CD4-positive, alpha-beta memory T cell (primary cell): ENCODE measurements at regions not wholly inside any gene's neighbourhood (a gene's known extent, or its start where the extent isn't known, plus 50 kb on each side); places are given as distances from the start of the nearest gene placed in this dataset.

Source experiments
- CTCF ChIA-PET: fragments of 350-600 bp; sonication (Branson Sonifier 250); formaldehyde crosslinking; loops from one replicate; lab custom pipeline; 2021; ENCODE audit warnings: inconsistent platforms; ENCODE audit not compliant: partially characterized antibody; lab: Charles Lee
- POLR2A ChIA-PET: fragments of 350-600 bp; sonication (Branson Sonifier 250); formaldehyde crosslinking; loops from one replicate; lab custom pipeline; 2021; ENCODE audit not compliant: partially characterized antibody; lab: Charles Lee
- DNase-seq, 5 donors: peaks; one replicate each; pipeline versions ENCODE4 v3.0.0 to v3.0.0-alpha.2; 2020 to 2022; ENCODE audit warnings: mixed read lengths in 1 of 5
- H3K27ac ChIP-seq: one replicate; pipeline ENCODE4 v1.7.0; 2013; ENCODE audit warnings: low read depth, low read length
- H3K27me3 ChIP-seq: 2 replicates; pipeline ENCODE4 v1.7.0; 2013; ENCODE audit warnings: mild to moderate bottlenecking, low read length, moderate library complexity; ENCODE audit not compliant: insufficient read depth
- H3K36me3 ChIP-seq: 2 replicates; pipeline ENCODE4 v1.7.0; 2013; ENCODE audit warnings: mild to moderate bottlenecking, low read length, moderate library complexity; ENCODE audit not compliant: insufficient read depth
- H3K4me1 ChIP-seq: 2 replicates; pipeline ENCODE4 v1.7.0; 2013; ENCODE audit warnings: mild to moderate bottlenecking, low read length, moderate library complexity; ENCODE audit not compliant: insufficient read depth
- H3K4me3 ChIP-seq, 2 donors: one replicate each; pipeline ENCODE4 v1.7.0; 2013; ENCODE audit warnings: low read length in 2 of 2, mild to moderate bottlenecking in 1 of 2
- H3K9me3 ChIP-seq, 2 donors: one replicate each; pipeline ENCODE4 v1.7.0; 2013; ENCODE audit warnings: low read length in 2 of 2, control low read depth in 1 of 2; ENCODE audit not compliant: control insufficient read depth in 1 of 2
- H3K27ac Mint-ChIP-seq, 7 donors: one replicate each; pipeline ENCODE4 v1.8.0; 2020 to 2021; ENCODE audit warnings: mixed read lengths in 7 of 7, mild to moderate bottlenecking in 6 of 7, inconsistent platforms in 3 of 7, moderate library complexity in 3 of 7
- H3K27me3 Mint-ChIP-seq, 2 donors: one replicate each; pipeline ENCODE4 v1.8.0; 2020 to 2021; ENCODE audit warnings: mixed read lengths in 2 of 2
- H3K36me3 Mint-ChIP-seq, 2 donors: one replicate each; pipeline ENCODE4 v1.8.0; 2020 to 2021; ENCODE audit warnings: mixed read lengths in 2 of 2, inconsistent platforms in 1 of 2, mild to moderate bottlenecking in 1 of 2
- H3K4me1 Mint-ChIP-seq, 4 donors: one replicate each; pipeline ENCODE4 v1.8.0; 2020 to 2021; ENCODE audit warnings: mixed read lengths in 4 of 4, mild to moderate bottlenecking in 1 of 4
- H3K4me3 Mint-ChIP-seq, 8 donors: one replicate each; pipeline ENCODE4 v1.8.0; 2020 to 2021; ENCODE audit warnings: mixed read lengths in 8 of 8, mild to moderate bottlenecking in 7 of 8, moderate library complexity in 6 of 8, inconsistent platforms in 3 of 8
- H3K9me3 Mint-ChIP-seq, 8 donors: one replicate each; pipeline ENCODE4 v1.8.0; 2020 to 2021; ENCODE audit warnings: mixed read lengths in 8 of 8, mild to moderate bottlenecking in 5 of 8, inconsistent platforms in 3 of 8, moderate library complexity in 1 of 8
- intact Hi-C: fragments of 100-400 bp; cut with micrococcal nuclease; formaldehyde crosslinking; loops from one replicate; pipeline ENCODE4 v1.15.1; 2023

GRCh38 chr5:126354858-126355731, 68.1 kb upstream of the GRAMD2B start:
- no peak for DNase-seq
- Mint-ChIP-seq H3K4me3 (peak overlapping the region in 1 of 8 donors; percentile 7), H3K27ac (peak overlapping the region in 1 of 7 donors; percentile 19), H3K9me3 (no peaks in the 10 kb centered on the region), H3K27me3 (peaks cover 4 to 5% of the 10 kb centered on the region in 2 donors), H3K36me3 (no peaks in the 10 kb centered on the region), H3K4me1 (peaks cover 4 to 12% (median 5%) of the 10 kb centered on the region in 4 donors)
- ChIA-PET POLR2A (no interaction called here), CTCF (interaction anchor here (1.0 to 8.6 kb wide), 8 partner anchors 15 to 186 kb away, joined by 3 to 114 read pairs (median 46); no protein-coding TSS in a partner anchor)
- no peak overlapping the region for H3K27ac ChIP-seq
- no peak overlapping the region for H3K4me3 ChIP-seq
- H3K36me3 ChIP-seq = no peaks in the 10 kb centered on the region
- peaks cover 4% of the 10 kb centered on the region for H3K4me1 ChIP-seq
- H3K9me3 ChIP-seq = no peaks in the 10 kb centered on the region
- intact Hi-C loops = loop anchor here (1.0 to 2.0 kb wide), 5 partner anchors 16 to 246 kb away; partner anchors contain the start of gene GRAMD2B
- H3K27me3 ChIP-seq = no peaks in the 10 kb centered on the region

- Histone ChIP-seq H3K27me3 (no peaks in the 10 kb centered on the region), H3K9me3 (no peaks in the 10 kb centered on the region), H3K4me1 (peaks cover 4% of the 10 kb centered on the region), H3K4me3 (no peak overlapping the region), H3K27ac (no peak overlapping the region), H3K36me3 (no peaks in the 10 kb centered on the region)
- H3K4me3 Mint-ChIP-seq = no peak overlapping the region
- ChIA-PET POLR2A (no interaction called here), CTCF (interaction anchor here (0.9 to 8.6 kb wide), 7 partner anchors 13 to 183 kb away, joined by 3 to 70 read pairs (median 39); no protein-coding TSS in a partner anchor)
- H3K4me1 Mint-ChIP-seq = peaks cover 4 to 12% (median 5%) of the 10 kb centered on the region in 4 donors
- H3K27me3 Mint-ChIP-seq = peaks cover 4 to 5% of the 10 kb centered on the region in 2 donors
- H3K9me3 Mint-ChIP-seq = no peaks in the 10 kb centered on the region
- peak overlapping the region in 1 of 7 donors; percentile 11 for H3K27ac Mint-ChIP-seq
- no peak for DNase-seq
- intact Hi-C loops = loop anchor here (2.0 kb wide), 1 partner anchor 67 kb away; the partner anchor contains the start of gene GRAMD2B
- H3K36me3 Mint-ChIP-seq = no peaks in the 10 kb centered on the region
Measured at GRCh38 chr5:126355940-126356339, 67.3 kb upstream of the GRAMD2B start.

- H3K36me3 ChIP-seq = no peaks in the 10 kb centered on the region
- POLR2A ChIA-PET = no interaction called here
- H3K4me3 ChIP-seq = no peak overlapping the region
- no peak overlapping the region for H3K27ac ChIP-seq
- intact Hi-C loops = no loop called here
- CTCF ChIA-PET = interaction anchor here (1.2 to 8.6 kb wide), 6 partner anchors 9 to 181 kb away, joined by 3 to 69 read pairs (median 24); no protein-coding TSS in a partner anchor
- peaks cover 4 to 12% (median 5%) of the 10 kb centered on the region in 4 donors for H3K4me1 Mint-ChIP-seq
- no peaks in the 10 kb centered on the region for H3K36me3 Mint-ChIP-seq
- no peak overlapping the region for H3K4me3 Mint-ChIP-seq
- peaks cover 4% of the 10 kb centered on the region for H3K4me1 ChIP-seq
- no peaks in the 10 kb centered on the region for H3K9me3 Mint-ChIP-seq
- H3K27ac Mint-ChIP-seq = no peak overlapping the region
- no peaks in the 10 kb centered on the region for H3K27me3 ChIP-seq
- H3K27me3 Mint-ChIP-seq = peaks cover 2 to 4% of the 10 kb centered on the region in 2 donors
- DNase-seq = no peak
- no peaks in the 10 kb centered on the region for H3K9me3 ChIP-seq
Measured at GRCh38 chr5:126357585-126358342, 65.4 kb upstream of the GRAMD2B start.

DNA sequence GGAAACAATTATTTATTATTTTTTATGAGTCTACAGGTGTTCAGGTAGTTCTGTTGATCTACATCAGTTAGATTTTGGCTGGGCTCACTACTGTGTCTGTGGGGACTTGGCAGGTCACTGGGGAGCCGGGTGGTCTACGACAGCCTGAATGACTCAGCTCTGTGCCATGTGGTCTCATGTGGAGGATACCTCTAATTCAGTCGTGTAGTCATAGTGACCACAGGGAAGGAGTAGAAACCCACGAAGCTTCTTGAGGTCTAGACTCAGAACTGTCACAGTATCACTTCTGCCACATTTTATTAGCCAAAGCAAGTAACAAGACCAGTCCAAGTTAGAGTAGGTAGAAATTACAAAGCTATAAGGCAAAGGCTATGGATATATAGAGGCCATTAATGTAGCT, 64.7 kb upstream of the GRAMD2B start:
- Histone ChIP-seq H3K4me3 (no peak overlapping the region), H3K9me3 (no peaks in the 10 kb centered on the region), H3K36me3 (no peaks in the 10 kb centered on the region), H3K27me3 (no peaks in the 10 kb centered on the region), H3K4me1 (peaks cover 4% of the 10 kb centered on the region), H3K27ac (no peak overlapping the region)
- no peaks in the 10 kb centered on the region for H3K9me3 Mint-ChIP-seq
- H3K4me3 Mint-ChIP-seq = no peak overlapping the region
- H3K36me3 Mint-ChIP-seq = no peaks in the 10 kb centered on the region
- intact Hi-C loops = no loop called here
- H3K27me3 Mint-ChIP-seq = peaks cover 2 to 4% of the 10 kb centered on the region in 2 donors
- no peak for DNase-seq
- POLR2A ChIA-PET = no interaction called here
- CTCF ChIA-PET = interaction anchor here (1.6 to 8.6 kb wide), 5 partner anchors 8 to 180 kb away, joined by 8 to 69 read pairs (median 39); no protein-coding TSS in a partner anchor
- peak overlapping the region in 1 of 7 donors; percentile 11 for H3K27ac Mint-ChIP-seq
- H3K4me1 Mint-ChIP-seq = peaks cover 4 to 12% (median 5%) of the 10 kb centered on the region in 4 donors

DNA sequence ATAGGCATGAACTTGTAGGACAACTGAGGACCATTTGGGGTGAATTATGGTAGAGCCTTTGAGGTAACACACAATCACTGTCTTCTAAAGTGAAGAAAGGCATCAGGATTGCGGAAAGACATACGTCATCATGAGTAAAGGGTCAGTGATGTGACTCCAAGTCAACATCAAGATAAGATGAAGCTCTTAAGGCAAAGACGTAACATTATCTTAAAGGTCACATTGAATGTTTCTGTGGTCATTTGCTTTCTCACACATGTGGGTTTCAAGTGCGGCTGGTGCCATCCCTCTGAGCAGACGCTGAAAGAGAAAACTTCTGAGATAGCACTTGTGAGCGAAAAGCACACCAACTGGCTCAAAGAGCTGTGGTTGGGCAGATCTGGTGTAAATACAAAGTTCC, 63.3 kb upstream of the GRAMD2B start:
- Mint-ChIP-seq H3K36me3 (no peaks in the 10 kb centered on the region), H3K27me3 (no peaks in the 10 kb centered on the region), H3K4me3 (no peak overlapping the region), H3K27ac (no peak overlapping the region), H3K9me3 (no peaks in the 10 kb centered on the region), H3K4me1 (peaks cover 0 to 4% (median under 1%) of the 10 kb centered on the region in 4 donors)
- no peak for DNase-seq
- intact Hi-C loops = no loop called here
- Histone ChIP-seq H3K4me3 (no peak overlapping the region), H3K27me3 (no peaks in the 10 kb centered on the region), H3K9me3 (no peaks in the 10 kb centered on the region), H3K4me1 (no peaks in the 10 kb centered on the region), H3K36me3 (no peaks in the 10 kb centered on the region), H3K27ac (no peak overlapping the region)
- ChIA-PET CTCF (interaction anchor here (0.7 to 8.6 kb wide), 3 partner anchors 20 to 179 kb away, joined by 3 to 69 read pairs (median 3); no protein-coding TSS in a partner anchor), POLR2A (no interaction called here)

DNA sequence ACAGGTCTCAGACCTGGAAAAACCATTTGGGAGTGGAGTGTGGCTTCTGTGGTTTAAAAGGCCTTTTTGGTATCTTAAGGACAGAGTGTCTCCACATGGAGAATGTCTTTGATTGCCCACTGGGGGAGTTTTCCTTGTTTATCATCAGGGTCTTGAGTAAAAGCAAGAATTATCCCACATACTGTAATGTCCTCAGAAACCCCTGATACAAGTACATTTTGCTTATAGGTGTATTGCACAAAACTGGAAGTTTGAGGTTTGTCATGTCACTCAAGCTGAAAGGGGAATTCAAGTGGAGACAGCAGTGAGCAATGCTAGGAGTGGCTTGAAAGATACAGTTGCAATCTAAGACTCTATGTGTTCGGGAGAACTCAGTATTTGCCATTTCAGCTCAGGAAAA, 62.7 kb upstream of the GRAMD2B start:
- H3K4me1 ChIP-seq = no peaks in the 10 kb centered on the region
- H3K27ac Mint-ChIP-seq = no peak overlapping the region
- H3K9me3 ChIP-seq = no peaks in the 10 kb centered on the region
- ChIA-PET CTCF (interaction anchor here (0.8 to 8.6 kb wide), 3 partner anchors 21 to 178 kb away, joined by 3 to 69 read pairs (median 4); no protein-coding TSS in a partner anchor), POLR2A (interaction anchor here (0.7 kb wide), 1 partner anchor 245 kb away, joined by 3 read pairs; no protein-coding TSS in a partner anchor)
- no peak overlapping the region for H3K4me3 Mint-ChIP-seq
- no peaks in the 10 kb centered on the region for H3K27me3 Mint-ChIP-seq
- H3K36me3 Mint-ChIP-seq = no peaks in the 10 kb centered on the region
- no peak overlapping the region for H3K4me3 ChIP-seq
- DNase-seq = no peak
- no peaks in the 10 kb centered on the region for H3K9me3 Mint-ChIP-seq
- H3K36me3 ChIP-seq = no peaks in the 10 kb centered on the region
- intact Hi-C loops = no loop called here
- H3K27ac ChIP-seq = no peak overlapping the region
- H3K4me1 Mint-ChIP-seq = no peaks in the 10 kb centered on the region
- H3K27me3 ChIP-seq = no peaks in the 10 kb centered on the region
